ENCODE measurements at regions not wholly inside any gene's neighbourhood (a gene's known extent, or its start where the extent isn't known, plus 50 kb on each side); places are given as distances from the start of the nearest gene placed in this dataset.
A peak's percentile ranks its signal among the peaks of the same experiment; 100 is the strongest.

GRCh38 chr7:101687791-101688182 is 58.7 kb upstream of the MYL10 start:
- H3K36me3 ChIP-seq (ENCODE audit: control insufficient read depth, insufficient read depth, low read length): no peaks in the 10 kb centered on the region
- Mint-ChIP-seq H3K36me3 (ENCODE audit: low read depth) (no peaks in the 10 kb centered on the region), H3K27me3 (ENCODE audit: insufficient read depth) (peaks cover 7% of the 10 kb centered on the region), H3K4me1 (peaks cover 6% of the 10 kb centered on the region), H3K4me3 (no peak overlapping the region), H3K27ac (no peak overlapping the region), H3K9me3 (no peaks in the 10 kb centered on the region)
- no peaks in the 10 kb centered on the region for H3K27me3 ChIP-seq (ENCODE audit: control insufficient read depth, insufficient read depth, low read length, poor library complexity, severe bottlenecking)
- no peak overlapping the region for H3K9ac ChIP-seq (ENCODE audit: extremely low read depth, low read length, poor library complexity, severe bottlenecking)
- no peak for TF ChIP-seq CTCF (conservative IDR thresholded peaks at IDR 0.05)
- no peak for DNase-seq
- H3K4me1 ChIP-seq (ENCODE audit: control insufficient read depth, insufficient read depth, low read length): no peaks in the 10 kb centered on the region
- no peak overlapping the region for H3K4me3 ChIP-seq (ENCODE audit: low read length)
- no peak overlapping the region for H3K27ac ChIP-seq (ENCODE audit: low read depth, low read length)
- no peaks in the 10 kb centered on the region for H3K9me3 ChIP-seq (ENCODE audit: control insufficient read depth, low read length)
- 89% methylated on average over 2 of the region's 3 CpGs; no CpG with 5 or more reads in 1 of the 2 experiments for WGBS, 2 experiments (ENCODE audit: insufficient coverage in 1 of 2, insufficient read length in 1 of 2)

GRCh38 chr7:101688183-101688831 is 59.2 kb upstream of the MYL10 start:
- no peak overlapping the region for H3K27ac Mint-ChIP-seq
- DNase-seq: peak; percentile 94
- H3K27ac ChIP-seq (ENCODE audit: low read depth, low read length): no peak overlapping the region
- TF ChIP-seq CTCF (conservative IDR thresholded peaks at IDR 0.05): peak; percentile 99
- H3K27me3 ChIP-seq (ENCODE audit: control insufficient read depth, insufficient read depth, low read length, poor library complexity, severe bottlenecking): no peaks in the 10 kb centered on the region
- WGBS, 2 experiments (ENCODE audit: insufficient coverage in 1 of 2, insufficient read length in 1 of 2): 16 to 17% methylated on average over 18 to 43 of the region's 43 CpGs
- peaks cover 7% of the 10 kb centered on the region for H3K27me3 Mint-ChIP-seq (ENCODE audit: insufficient read depth)
- H3K9ac ChIP-seq (ENCODE audit: extremely low read depth, low read length, poor library complexity, severe bottlenecking): no peak overlapping the region
- H3K36me3 Mint-ChIP-seq (ENCODE audit: low read depth): no peaks in the 10 kb centered on the region
- no peaks in the 10 kb centered on the region for H3K9me3 Mint-ChIP-seq
- H3K4me3 Mint-ChIP-seq: no peak overlapping the region
- H3K4me1 ChIP-seq (ENCODE audit: control insufficient read depth, insufficient read depth, low read length): no peaks in the 10 kb centered on the region
- H3K4me1 Mint-ChIP-seq: peaks cover 6% of the 10 kb centered on the region
- H3K4me3 ChIP-seq (ENCODE audit: low read length): no peak overlapping the region
- no peaks in the 10 kb centered on the region for H3K36me3 ChIP-seq (ENCODE audit: control insufficient read depth, insufficient read depth, low read length)
- no peaks in the 10 kb centered on the region for H3K9me3 ChIP-seq (ENCODE audit: control insufficient read depth, low read length)

- H3K27me3 ChIP-seq (ENCODE audit: control insufficient read depth, insufficient read depth, low read length, poor library complexity, severe bottlenecking): no peaks in the 10 kb centered on the region
- H3K9ac ChIP-seq (ENCODE audit: extremely low read depth, low read length, poor library complexity, severe bottlenecking): no peak overlapping the region
- Mint-ChIP-seq H3K4me3 (no peak overlapping the region), H3K4me1 (peaks cover 6% of the 10 kb centered on the region), H3K9me3 (no peaks in the 10 kb centered on the region), H3K27me3 (ENCODE audit: insufficient read depth) (peaks cover 7% of the 10 kb centered on the region), H3K27ac (no peak overlapping the region), H3K36me3 (ENCODE audit: low read depth) (no peaks in the 10 kb centered on the region)
- no peak for TF ChIP-seq CTCF (conservative IDR thresholded peaks at IDR 0.05)
- H3K9me3 ChIP-seq (ENCODE audit: control insufficient read depth, low read length): no peaks in the 10 kb centered on the region
- no peak overlapping the region for H3K27ac ChIP-seq (ENCODE audit: low read depth, low read length)
- H3K4me1 ChIP-seq (ENCODE audit: control insufficient read depth, insufficient read depth, low read length): no peaks in the 10 kb centered on the region
- DNase-seq: no peak
- H3K4me3 ChIP-seq (ENCODE audit: low read length): no peak overlapping the region
- no peaks in the 10 kb centered on the region for H3K36me3 ChIP-seq (ENCODE audit: control insufficient read depth, insufficient read depth, low read length)
- WGBS, 2 experiments (ENCODE audit: insufficient coverage in 1 of 2, insufficient read length in 1 of 2): 87 to 96% methylated on average over 8 to 15 of the region's 15 CpGs
These were observed 60.2 kb upstream of the MYL10 start for GRCh38 chr7:101688995-101689907.

Measured in endodermal cell (in vitro differentiated cells).